ENCODE measurements at regions not wholly inside any gene's neighbourhood (a gene's known extent, or its start where the extent isn't known, plus 50 kb on each side); places are given as distances from the start of the nearest gene placed in this dataset.

DNA sequence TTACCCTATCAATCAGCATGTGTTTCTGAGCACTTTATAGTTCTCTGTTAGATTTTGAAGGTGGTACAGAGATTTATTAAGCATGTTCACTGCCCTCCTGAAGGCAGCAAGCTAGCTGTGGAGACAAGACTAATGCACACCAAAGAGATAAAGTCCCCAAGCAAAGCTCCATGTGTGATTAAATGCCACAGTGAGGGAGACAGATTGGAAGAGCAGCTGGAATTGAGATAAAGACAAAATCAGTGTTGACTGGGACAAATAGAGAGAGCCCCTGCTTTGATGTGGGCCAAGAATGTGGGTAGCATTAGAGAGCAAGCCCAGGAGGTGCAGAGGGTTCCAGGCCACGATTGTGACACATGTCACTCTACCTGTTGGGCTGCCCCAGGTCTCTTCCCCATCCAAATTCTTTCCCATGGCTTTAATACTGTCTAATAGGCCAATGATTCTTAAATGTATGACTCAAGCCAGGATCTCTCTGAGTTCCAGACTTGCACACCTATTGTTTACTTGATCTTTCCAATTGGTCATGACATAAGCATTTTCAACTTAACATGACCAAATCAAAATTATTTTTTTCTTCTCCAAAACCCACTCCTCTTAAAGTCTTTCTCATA lies 60.1 kb upstream of the ZC3H12C start:
- no peak for DNase-seq

DNA sequence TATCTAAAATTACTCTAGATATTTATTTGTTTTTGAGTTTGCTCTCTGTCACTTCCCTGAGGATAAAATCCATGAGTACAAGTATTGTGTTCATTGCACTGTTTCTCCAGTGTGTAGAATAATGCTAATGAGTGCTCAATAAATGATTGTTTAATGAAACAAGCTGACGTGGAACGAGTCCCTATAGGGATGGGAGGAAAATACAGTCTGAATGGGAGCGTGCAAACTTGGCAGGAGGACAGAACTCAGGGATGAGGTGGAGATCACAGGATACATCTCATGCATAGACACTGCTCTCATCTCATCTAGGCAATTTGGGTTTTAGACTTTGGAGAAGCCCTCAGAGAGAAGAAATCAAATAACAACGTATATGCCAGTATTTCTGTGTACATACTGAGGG lies 58.4 kb upstream of the ZC3H12C start:
- DNase-seq: no peak

DNA sequence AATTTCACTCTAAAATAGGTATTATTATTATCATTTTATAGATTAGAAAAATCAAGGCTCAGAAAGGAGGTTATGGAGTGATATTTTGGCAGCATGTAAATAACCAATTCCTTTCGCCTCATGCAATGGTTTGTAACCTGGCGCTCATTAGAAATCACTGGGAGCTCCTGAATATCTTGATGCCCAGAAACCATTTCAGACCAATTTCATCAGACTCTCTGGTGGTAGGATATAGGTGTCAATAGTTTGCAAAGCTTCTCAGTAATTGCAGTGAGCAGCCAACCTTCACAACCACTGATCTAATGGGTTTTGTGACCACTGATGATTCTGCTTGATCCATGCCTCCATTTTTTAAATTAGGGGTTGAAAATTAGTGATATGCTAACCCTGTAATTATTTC lies 57.8 kb upstream of the ZC3H12C start:
- DNase-seq: no peak

DNA sequence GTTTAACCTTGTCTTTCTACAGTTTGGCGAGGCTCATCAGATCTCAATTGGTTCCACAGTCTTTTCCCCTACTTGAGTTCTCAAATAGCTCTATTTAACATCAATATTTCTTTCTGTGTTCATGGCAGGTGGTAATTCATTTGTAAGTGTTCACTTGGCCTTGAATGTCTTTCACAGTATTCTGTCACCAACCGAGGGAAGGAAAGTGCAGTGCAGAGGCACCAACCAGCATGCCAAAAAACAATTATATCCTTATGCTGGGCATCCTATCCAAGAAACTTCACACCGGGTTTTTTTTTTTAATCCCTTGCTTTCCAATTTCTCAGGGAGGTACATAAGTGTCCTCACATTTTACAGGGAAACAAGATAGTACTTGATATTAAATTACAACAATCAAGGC lies 55.0 kb upstream of the ZC3H12C start:
- no peak for DNase-seq

All from right forelimb (tissue), 1 donor.